AG09309 (cell line): ENCODE measurements at regions not wholly inside any gene's neighbourhood (a gene's known extent, or its start where the extent isn't known, plus 50 kb on each side); places are given as distances from the start of the nearest gene placed in this dataset.

ENCODE experiments used
- DNase-seq: peaks from one replicate; pipeline ENCODE4 v3.0.0-alpha.2; 2010; ENCODE audit warnings: low read depth
- H3K4me3 ChIP-seq: 2 replicates; pipeline ENCODE4 v1.5.1; 2011; ENCODE audit warnings: mild to moderate bottlenecking, low read depth, low read length, moderate library complexity; ENCODE audit not compliant: control insufficient read depth
- TF ChIP-seq, protein P1 (sequence below): IDR thresholded peaks from 2 replicates; pipeline ENCODE4 v1.5.1; 2011; ENCODE audit warnings: mild to moderate bottlenecking, low read depth, low read length, inconsistent platforms; ENCODE audit not compliant: insufficient read depth, control insufficient read depth; ENCODE audit errors: missing control alignments

GRCh38 chr13:71285700-71286099, 581.3 kb downstream of the DACH1 start:
- TF ChIP-seq, protein P1, sequence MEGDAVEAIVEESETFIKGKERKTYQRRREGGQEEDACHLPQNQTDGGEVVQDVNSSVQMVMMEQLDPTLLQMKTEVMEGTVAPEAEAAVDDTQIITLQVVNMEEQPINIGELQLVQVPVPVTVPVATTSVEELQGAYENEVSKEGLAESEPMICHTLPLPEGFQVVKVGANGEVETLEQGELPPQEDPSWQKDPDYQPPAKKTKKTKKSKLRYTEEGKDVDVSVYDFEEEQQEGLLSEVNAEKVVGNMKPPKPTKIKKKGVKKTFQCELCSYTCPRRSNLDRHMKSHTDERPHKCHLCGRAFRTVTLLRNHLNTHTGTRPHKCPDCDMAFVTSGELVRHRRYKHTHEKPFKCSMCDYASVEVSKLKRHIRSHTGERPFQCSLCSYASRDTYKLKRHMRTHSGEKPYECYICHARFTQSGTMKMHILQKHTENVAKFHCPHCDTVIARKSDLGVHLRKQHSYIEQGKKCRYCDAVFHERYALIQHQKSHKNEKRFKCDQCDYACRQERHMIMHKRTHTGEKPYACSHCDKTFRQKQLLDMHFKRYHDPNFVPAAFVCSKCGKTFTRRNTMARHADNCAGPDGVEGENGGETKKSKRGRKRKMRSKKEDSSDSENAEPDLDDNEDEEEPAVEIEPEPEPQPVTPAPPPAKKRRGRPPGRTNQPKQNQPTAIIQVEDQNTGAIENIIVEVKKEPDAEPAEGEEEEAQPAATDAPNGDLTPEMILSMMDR, result no peak
- no peak overlapping the region for H3K4me3 ChIP-seq
- DNase-seq, result no peak

DNA sequence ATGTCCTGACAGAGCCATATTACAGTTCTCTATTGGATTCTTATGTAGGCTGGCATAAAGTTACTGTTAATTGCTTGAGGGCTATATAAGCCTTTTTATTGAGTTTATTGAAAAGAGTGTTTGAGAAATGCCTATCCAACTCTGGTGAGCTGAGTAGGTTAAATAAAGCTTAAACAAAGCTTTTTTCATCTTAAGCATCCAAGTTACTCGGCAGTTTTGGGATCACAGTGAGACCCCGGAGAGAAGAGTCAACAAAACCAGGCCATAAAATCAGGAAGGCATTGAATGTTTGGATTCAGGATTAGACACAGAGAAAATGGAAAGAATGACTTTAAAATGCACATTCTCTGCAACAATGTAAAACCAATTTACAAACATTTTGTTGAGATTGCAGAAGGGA, 588.5 kb downstream of the DACH1 start:
- DNase-seq, result no peak
- H3K4me3 ChIP-seq, result no peak overlapping the region
- TF ChIP-seq, protein P1, result no peak

GRCh38 chr13:71274923-71275608, 591.9 kb downstream of the DACH1 start:
- no peak for DNase-seq
- no peak overlapping the region for H3K4me3 ChIP-seq
- TF ChIP-seq, protein P1, result no peak

GRCh38 chr13:71261256-71261655, 605.7 kb downstream of the DACH1 start:
- no peak for DNase-seq
- TF ChIP-seq, protein P1, result no peak
- no peak overlapping the region for H3K4me3 ChIP-seq

GRCh38 chr13:71260246-71260645, 606.8 kb downstream of the DACH1 start:
- no peak overlapping the region for H3K4me3 ChIP-seq

GRCh38 chr13:71255633-71256032, 611.4 kb downstream of the DACH1 start:
- no peak overlapping the region for H3K4me3 ChIP-seq
- DNase-seq, result no peak
- TF ChIP-seq, protein P1, result no peak

More at GRCh38 chr13:71260246-71260645, 606.8 kb downstream of the DACH1 start:
- TF ChIP-seq, protein P1, result no peak
- DNase-seq, result no peak

- no peak for DNase-seq
- no peak overlapping the region for H3K4me3 ChIP-seq
- TF ChIP-seq, protein P1, result no peak
These were observed 612.6 kb downstream of the DACH1 start for GRCh38 chr13:71254384-71254783.
